ENCODE measurements at regions not wholly inside any gene's neighbourhood (a gene's known extent, or its start where the extent isn't known, plus 50 kb on each side); places are given as distances from the start of the nearest gene placed in this dataset.
"Not testable (repeated sequence)": the region's sequence is repeated elsewhere in the genome, so short reads cannot be mapped to it uniquely, and the experiment has no call there.

DNA sequence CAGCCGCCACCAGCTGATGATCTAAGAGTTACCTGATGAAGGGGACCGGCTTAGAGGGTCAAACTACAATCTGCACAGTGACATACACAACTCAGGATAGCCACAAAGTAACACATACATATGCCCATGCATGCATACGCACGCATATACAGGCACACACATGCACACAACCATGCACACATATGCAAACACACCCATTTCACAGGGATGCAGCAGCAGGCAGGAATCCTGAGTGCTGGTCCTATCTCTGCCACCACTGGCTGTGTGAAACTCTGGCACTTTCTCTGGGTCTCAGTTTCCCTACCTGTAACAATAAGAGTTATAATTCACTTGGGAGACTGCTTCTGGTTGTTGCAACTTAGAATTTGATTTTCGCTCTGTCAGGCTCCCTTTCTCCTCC, 520.2 kb downstream of the PTPRU start:
- H3K36me3 ChIP-seq: no peaks in the 10 kb centered on the region
- H3K27me3 ChIP-seq: no peaks in the 10 kb centered on the region
- no peaks in the 10 kb centered on the region for H3K4me1 ChIP-seq
- TF ChIP-seq, protein P1, sequence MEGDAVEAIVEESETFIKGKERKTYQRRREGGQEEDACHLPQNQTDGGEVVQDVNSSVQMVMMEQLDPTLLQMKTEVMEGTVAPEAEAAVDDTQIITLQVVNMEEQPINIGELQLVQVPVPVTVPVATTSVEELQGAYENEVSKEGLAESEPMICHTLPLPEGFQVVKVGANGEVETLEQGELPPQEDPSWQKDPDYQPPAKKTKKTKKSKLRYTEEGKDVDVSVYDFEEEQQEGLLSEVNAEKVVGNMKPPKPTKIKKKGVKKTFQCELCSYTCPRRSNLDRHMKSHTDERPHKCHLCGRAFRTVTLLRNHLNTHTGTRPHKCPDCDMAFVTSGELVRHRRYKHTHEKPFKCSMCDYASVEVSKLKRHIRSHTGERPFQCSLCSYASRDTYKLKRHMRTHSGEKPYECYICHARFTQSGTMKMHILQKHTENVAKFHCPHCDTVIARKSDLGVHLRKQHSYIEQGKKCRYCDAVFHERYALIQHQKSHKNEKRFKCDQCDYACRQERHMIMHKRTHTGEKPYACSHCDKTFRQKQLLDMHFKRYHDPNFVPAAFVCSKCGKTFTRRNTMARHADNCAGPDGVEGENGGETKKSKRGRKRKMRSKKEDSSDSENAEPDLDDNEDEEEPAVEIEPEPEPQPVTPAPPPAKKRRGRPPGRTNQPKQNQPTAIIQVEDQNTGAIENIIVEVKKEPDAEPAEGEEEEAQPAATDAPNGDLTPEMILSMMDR (IDR thresholded peaks at IDR 0.05; ENCODE audit: low read depth, low read length): no peak
- no peaks in the 10 kb centered on the region for H3K9me3 ChIP-seq
- no peak for DNase-seq
- H3K4me3 ChIP-seq (ENCODE audit: low read depth, low read length): no peak overlapping the region

DNA sequence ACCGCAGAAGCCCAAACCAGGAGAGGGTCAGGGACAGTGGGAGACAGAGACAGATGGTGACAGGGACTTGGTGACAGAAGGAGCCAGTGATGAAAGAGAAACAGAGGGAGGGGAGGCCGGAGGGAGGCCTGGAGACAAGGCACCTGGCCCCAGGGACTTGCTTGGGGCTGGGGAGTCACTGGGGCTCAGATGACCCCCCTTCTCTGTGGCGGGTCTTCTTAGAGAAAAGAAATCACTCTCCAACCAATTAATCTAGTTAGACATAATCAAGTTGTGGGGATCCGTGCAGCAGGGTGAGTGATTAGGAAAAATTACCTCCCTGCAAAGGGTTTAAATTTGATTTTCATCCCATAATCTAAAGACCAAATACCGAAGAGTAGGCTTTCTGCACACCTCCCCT, 519.8 kb downstream of the PTPRU start:
- Histone ChIP-seq H3K4me3 (ENCODE audit: low read depth, low read length) (no peak overlapping the region), H3K4me1 (no peaks in the 10 kb centered on the region), H3K27me3 (no peaks in the 10 kb centered on the region), H3K36me3 (no peaks in the 10 kb centered on the region), H3K9me3 (no peaks in the 10 kb centered on the region)
- TF ChIP-seq, protein P1 (IDR thresholded peaks at IDR 0.05; ENCODE audit: low read depth, low read length): no peak
- DNase-seq: no peak

- H3K36me3 ChIP-seq; H3K4me1 ChIP-seq; H3K27me3 ChIP-seq; H3K9me3 ChIP-seq; DNase-seq; H3K4me3 ChIP-seq (ENCODE audit: low read depth, low read length): not testable (repeated sequence)
Measured at GRCh38 chr1:29755412-29756015, 519.2 kb downstream of the PTPRU start.

DNA sequence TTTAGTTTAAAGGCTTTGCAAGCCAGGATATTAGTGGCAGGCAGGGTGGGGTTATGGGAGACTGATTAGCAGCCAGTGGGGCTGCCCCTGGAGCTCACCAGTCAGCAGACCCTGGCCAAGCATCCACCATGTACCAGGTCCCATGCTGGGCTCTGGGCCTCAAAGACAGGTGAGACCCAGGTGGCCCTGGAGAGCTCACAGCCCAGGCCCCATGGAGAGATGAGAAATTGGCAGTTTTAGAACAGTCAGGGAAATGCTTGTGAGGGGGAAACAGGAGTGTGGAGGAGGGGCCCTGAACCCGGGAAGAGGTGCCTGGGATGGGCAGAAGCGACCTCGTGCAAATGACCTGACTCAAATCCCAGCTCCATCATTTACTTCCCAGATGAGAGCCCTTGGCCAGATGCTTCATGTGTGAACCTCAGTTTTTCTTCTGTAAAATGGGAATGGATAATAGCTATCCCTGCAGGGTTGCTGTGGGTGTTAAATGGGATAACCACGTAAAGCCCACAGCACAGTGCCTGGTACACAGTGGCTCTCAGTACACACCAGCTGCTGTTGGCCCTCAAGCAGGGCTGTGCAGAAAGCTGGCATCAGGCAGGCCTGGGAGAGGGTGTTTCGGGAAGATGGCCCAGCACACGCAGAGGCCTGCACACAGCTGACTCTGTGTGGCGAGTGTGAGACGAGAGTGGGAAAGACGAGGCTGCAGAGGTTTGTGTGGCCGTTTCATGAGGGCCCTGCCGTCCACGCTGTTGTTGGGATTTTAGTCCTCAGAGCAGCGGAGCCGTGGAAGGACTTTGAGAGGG, 518.5 kb downstream of the PTPRU start:
- no peaks in the 10 kb centered on the region for H3K9me3 ChIP-seq
- H3K4me3 ChIP-seq (ENCODE audit: low read depth, low read length): no peak overlapping the region
- DNase-seq: no peak
- H3K27me3 ChIP-seq: no peaks in the 10 kb centered on the region
- H3K4me1 ChIP-seq: no peaks in the 10 kb centered on the region
- H3K36me3 ChIP-seq: no peaks in the 10 kb centered on the region
- TF ChIP-seq, protein P1 (IDR thresholded peaks at IDR 0.05; ENCODE audit: low read depth, low read length): no peak

GRCh38 chr1:29753771-29754572, 517.6 kb downstream of the PTPRU start:
- no peaks in the 10 kb centered on the region for H3K9me3 ChIP-seq
- H3K4me1 ChIP-seq: no peaks in the 10 kb centered on the region
- TF ChIP-seq, protein P1 (IDR thresholded peaks at IDR 0.05; ENCODE audit: low read depth, low read length): no peak
- peak; percentile 34 for DNase-seq
- H3K27me3 ChIP-seq: no peaks in the 10 kb centered on the region
- H3K4me3 ChIP-seq (ENCODE audit: low read depth, low read length): no peak overlapping the region
- H3K36me3 ChIP-seq: no peaks in the 10 kb centered on the region

- H3K36me3 ChIP-seq: no peaks in the 10 kb centered on the region
- no peak overlapping the region for H3K4me3 ChIP-seq (ENCODE audit: low read depth, low read length)
- TF ChIP-seq, protein P1 (IDR thresholded peaks at IDR 0.05; ENCODE audit: low read depth, low read length): no peak
- H3K4me1 ChIP-seq: no peaks in the 10 kb centered on the region
- H3K9me3 ChIP-seq: no peaks in the 10 kb centered on the region
- no peaks in the 10 kb centered on the region for H3K27me3 ChIP-seq
- no peak for DNase-seq
Measured at GRCh38 chr1:29753244-29753643, 516.9 kb downstream of the PTPRU start.
